Stomach (tissue), 4 donors: ENCODE measurements at regions not wholly inside any gene's neighbourhood (a gene's known extent, or its start where the extent isn't known, plus 50 kb on each side); places are given as distances from the start of the nearest gene placed in this dataset.

Experiments used
- CTCF ChIP-seq, 7 experiments: fragments of 450-650 bp in 4 of 7; fragments of 200-600 bp in 3 of 7; sonication (generic) in 3 of 7; IDR thresholded peaks; one replicate each; pipeline ENCODE4 v1.5.1; 2016 to 2019; ENCODE audit warnings: antibody characterized with exemption in 7 of 7, control low read depth in 2 of 7, mild to moderate bottlenecking in 1 of 7
- EP300 ChIP-seq: sonication (generic); formaldehyde crosslinking; IDR thresholded peaks from one replicate; pipeline ENCODE4 v1.6.1; 2017; ENCODE audit warnings: antibody characterized with exemption
- POLR2A ChIP-seq, 4 donors: fragments of 450-650 bp; IDR thresholded peaks; one replicate each; pipeline ENCODE4 v1.6.1; 2016; ENCODE audit warnings: antibody characterized with exemption in 4 of 4, control low read depth in 2 of 4, mild to moderate bottlenecking in 1 of 4, moderate library complexity in 1 of 4
- POLR2AphosphoS5 ChIP-seq, 3 donors: sonication (generic); formaldehyde crosslinking; IDR thresholded peaks; one replicate each; pipeline ENCODE4 v1.6.1; 2016; ENCODE audit warnings: antibody characterized with exemption in 3 of 3

- TF ChIP-seq CTCF (IDR thresholded peaks at IDR 0.05) (no peak), EP300 (no peak), POLR2A (IDR thresholded peaks at IDR 0.05) (no peak), POLR2AphosphoS5 (IDR thresholded peaks at IDR 0.05) (no peak)
Measured at GRCh38 chr4:77306496-77306895, 149.5 kb downstream of the CCNG2 start.
